NT2/D1 (cell line): ENCODE measurements at regions not wholly inside any gene's neighbourhood (a gene's known extent, or its start where the extent isn't known, plus 50 kb on each side); places are given as distances from the start of the nearest gene placed in this dataset.

Experiments used
- YY1 ChIP-seq: IDR thresholded peaks from 2 replicates; pipeline ENCODE4 v1.6.1; 2011; ENCODE audit not compliant: insufficient read length, insufficient read depth
- ZNF274 ChIP-seq: IDR thresholded peaks from 2 replicates; pipeline ENCODE4 v1.6.1; 2011; ENCODE audit warnings: mild to moderate bottlenecking, low read depth, low read length

DNA sequence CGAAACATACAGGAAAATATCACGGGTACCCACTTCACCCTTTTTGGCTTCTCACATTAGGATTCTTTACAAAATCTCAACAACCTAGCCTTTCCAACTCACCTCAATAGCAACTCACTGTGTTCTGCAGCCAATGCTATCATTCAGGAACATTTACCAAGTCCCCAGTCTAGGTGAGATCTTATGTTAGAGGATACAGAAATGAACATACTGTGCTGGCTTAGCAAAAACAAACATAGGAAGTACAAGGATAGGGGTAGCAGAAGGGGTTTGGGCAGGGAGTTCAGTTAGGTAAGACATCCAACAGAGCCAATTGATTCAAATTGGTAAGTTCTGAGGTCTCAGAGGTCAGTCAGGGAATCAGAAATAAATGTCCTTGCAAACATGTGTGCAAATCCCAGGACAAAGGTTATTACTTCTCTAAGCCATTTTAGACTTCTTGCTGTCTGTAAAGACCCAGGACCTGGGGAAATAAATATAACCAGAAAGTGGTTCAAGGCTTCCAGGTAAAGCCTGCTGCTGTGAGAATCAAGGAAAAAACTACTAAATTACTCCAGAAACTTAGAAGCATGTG lies 556.3 kb upstream of the CHAC2 start:
- TF ChIP-seq YY1 (no peak), ZNF274 (no peak)
